H1 (cell line): ENCODE measurements at regions not wholly inside any gene's neighbourhood (a gene's known extent, or its start where the extent isn't known, plus 50 kb on each side); places are given as distances from the start of the nearest gene placed in this dataset.

Experiments
- CTCF ChIA-PET: fragments of 300-600 bp; sonication (Branson Sonifier 250); formaldehyde crosslinking; loops from one replicate; lab custom pipeline; 2021; ENCODE audit not compliant: partially characterized antibody; lab: Charles Lee
- POLR2A ChIA-PET: fragments of 300-600 bp; sonication (Branson Sonifier 250); formaldehyde crosslinking; loops from one replicate; lab custom pipeline; 2021; ENCODE audit warnings: inconsistent platforms; ENCODE audit not compliant: partially characterized antibody; lab: Charles Lee
- DNase-seq, 2 experiments: peaks; one replicate each; pipeline versions ENCODE4 v3.0.0 to v3.0.0-alpha.2; 2010 to 2022; ENCODE audit warnings: low spot score in 2 of 2, low read depth in 1 of 2, mixed read lengths in 1 of 2
- FAIRE-seq: peaks from 2 replicates; lab custom pipeline; 2011; peaks lifted over from hg19 to GRCh38; lab: Jason Lieb, UNC
- H2AFZ ChIP-seq: 2 replicates; pipeline ENCODE4 v1.8.1; 2012; ENCODE audit warnings: low read length, inconsistent platforms
- H2AK5ac ChIP-seq: 2 replicates; pipeline ENCODE4 v1.6.1; 2013; ENCODE audit warnings: low read depth, low read length
- H2BK120ac ChIP-seq: replicated peaks from 2 replicates; pipeline ENCODE3; 2013; ENCODE audit warnings: low read depth, low read length, inconsistent platforms
- H2BK12ac ChIP-seq: 2 replicates; pipeline ENCODE4 v1.6.1; 2013; ENCODE audit warnings: low read depth, low read length
- H2BK15ac ChIP-seq: 2 replicates; pipeline ENCODE4 v1.6.1; 2013; ENCODE audit warnings: low read length
- H2BK20ac ChIP-seq: 2 replicates; pipeline ENCODE4 v1.6.1; 2013; ENCODE audit warnings: low read length
- H2BK5ac ChIP-seq: 2 replicates; pipeline ENCODE4 v1.6.1; 2013; ENCODE audit warnings: low read depth, low read length
- H3K14ac ChIP-seq: 2 replicates; pipeline ENCODE4 v1.6.1; 2013; ENCODE audit warnings: inconsistent platforms; ENCODE audit not compliant: insufficient read length
- H3K18ac ChIP-seq: 2 replicates; pipeline ENCODE4 v1.6.1; 2013; ENCODE audit warnings: low read length; ENCODE audit errors: extremely low read depth
- H3K23ac ChIP-seq: 2 replicates; pipeline ENCODE4 v1.6.1; 2013; ENCODE audit warnings: inconsistent platforms; ENCODE audit not compliant: insufficient read length
- H3K23me2 ChIP-seq: 2 replicates; pipeline ENCODE4 v1.6.1; 2013; ENCODE audit warnings: low read depth, low read length
- H3K27ac ChIP-seq: 2 replicates; pipeline ENCODE4 v1.6.1; 2011; ENCODE audit warnings: low read depth, low read length, inconsistent platforms
- H3K27me3 ChIP-seq, 4 experiments: replicated peaks in 1 of 4; 1 replicate in 1 of 4; 2 replicates in 3 of 4; pipeline versions ENCODE4 v1.6.1 to v1.8.1; 2011 to 2013; ENCODE audit warnings: low read length in 3 of 4, mild to moderate bottlenecking in 3 of 4, inconsistent platforms in 2 of 4, mixed read lengths in 2 of 4, moderate library complexity in 1 of 4; ENCODE audit not compliant: control insufficient read depth in 3 of 4, insufficient read depth in 3 of 4; ENCODE audit errors: extremely low read depth in 1 of 4
- H3K36me3 ChIP-seq, 4 experiments: 2 replicates each; pipeline versions ENCODE4 v1.6.1 to v1.8.1; 2011 to 2013; ENCODE audit warnings: mild to moderate bottlenecking in 4 of 4, low read length in 3 of 4, moderate library complexity in 2 of 4, control low read depth in 1 of 4, inconsistent platforms in 1 of 4; ENCODE audit not compliant: insufficient read depth in 4 of 4, control insufficient read depth in 2 of 4
- H3K4ac ChIP-seq: replicated peaks from 2 replicates; pipeline ENCODE3; 2013; ENCODE audit warnings: low read length, low read depth, mixed read lengths, inconsistent platforms; ENCODE audit not compliant: insufficient read length
- H3K4me1 ChIP-seq, 4 experiments: replicated peaks in 1 of 4; 1 replicate in 1 of 4; 2 replicates in 3 of 4; pipeline versions ENCODE4 v1.6.1 to v1.8.1; 2011 to 2013; ENCODE audit warnings: low read length in 3 of 4, inconsistent platforms in 2 of 4, mixed read lengths in 1 of 4; ENCODE audit not compliant: insufficient read depth in 4 of 4, control insufficient read depth in 3 of 4
- H3K4me2 ChIP-seq, 2 experiments: 2 replicates each; pipeline versions ENCODE4 v1.6.1 to v1.8.1; 2011 to 2013; ENCODE audit warnings: low read depth in 2 of 2, low read length in 2 of 2, control low read depth in 1 of 2, inconsistent platforms in 1 of 2, mild to moderate bottlenecking in 1 of 2; ENCODE audit not compliant: insufficient read depth in 1 of 2
- H3K4me3 ChIP-seq, 4 experiments: fragments of 200-600, 300-600 bp in 1 of 4; sonication (generic), shearing (Covaris generic), sonication (Bioruptor Twin) in 1 of 4; 2 replicates each; pipeline versions ENCODE4 v1.5.1 to v1.8.1; 2011 to 2016; ENCODE audit warnings: low read length in 4 of 4, low read depth in 3 of 4, control low read depth in 2 of 4, inconsistent platforms in 2 of 4, mild to moderate bottlenecking in 2 of 4, mixed read lengths in 1 of 4, moderate library complexity in 1 of 4; ENCODE audit not compliant: insufficient read depth in 2 of 4; ENCODE audit errors: extremely low read depth in 1 of 4
- H3K56ac ChIP-seq: replicated peaks from 2 replicates; pipeline ENCODE3; 2013; ENCODE audit warnings: low read depth, mild to moderate bottlenecking, mixed read lengths, low read length, inconsistent platforms; ENCODE audit not compliant: insufficient read length
- H3K79me1 ChIP-seq: 2 replicates; pipeline ENCODE4 v1.6.1; 2013; ENCODE audit warnings: low read depth, low read length, control low read depth
- H3K79me2 ChIP-seq, 2 experiments: 2 replicates each; pipeline versions ENCODE4 v1.6.1 to v1.8.1; 2012 to 2013; ENCODE audit warnings: low read length in 2 of 2, mild to moderate bottlenecking in 2 of 2, inconsistent platforms in 1 of 2; ENCODE audit not compliant: insufficient read depth in 2 of 2, control insufficient read depth in 1 of 2
- H3K9ac ChIP-seq, 4 experiments: replicated peaks in 1 of 4; 1 replicate in 1 of 4; 2 replicates in 3 of 4; pipeline versions ENCODE4 v1.6.1 to v1.8.1; 2011 to 2013; ENCODE audit warnings: low read depth in 3 of 4, low read length in 3 of 4, control low read depth in 2 of 4, mild to moderate bottlenecking in 2 of 4, moderate library complexity in 2 of 4, inconsistent platforms in 1 of 4; ENCODE audit errors: extremely low read depth in 1 of 4
- H3K9me3 ChIP-seq, 2 experiments: 2 replicates each; pipeline versions ENCODE4 v1.6.1 to v1.8.1; 2012 to 2013; ENCODE audit warnings: mild to moderate bottlenecking in 2 of 2, moderate library complexity in 2 of 2, control low read depth in 1 of 2, inconsistent platforms in 1 of 2, low read depth in 1 of 2, low read length in 1 of 2, mixed read lengths in 1 of 2; ENCODE audit not compliant: insufficient read depth in 2 of 2
- H4K20me1 ChIP-seq, 2 experiments: replicated peaks in 1 of 2; 2 replicates each; pipeline versions ENCODE3 to v1.8.1; 2011 to 2013; ENCODE audit warnings: inconsistent platforms in 2 of 2, low read length in 2 of 2, mild to moderate bottlenecking in 1 of 2; ENCODE audit not compliant: insufficient read depth in 2 of 2, control insufficient read depth in 1 of 2
- H4K5ac ChIP-seq: 2 replicates; pipeline ENCODE4 v1.6.1; 2013; ENCODE audit warnings: low read length, low read depth, mixed read lengths, inconsistent platforms; ENCODE audit not compliant: insufficient read length
- H4K8ac ChIP-seq: 2 replicates; pipeline ENCODE4 v1.8.0; 2013; ENCODE audit warnings: mild to moderate bottlenecking, moderate library complexity, low read length, inconsistent platforms; ENCODE audit not compliant: insufficient read depth; ENCODE audit errors: extremely low read depth
- H4K91ac ChIP-seq: replicated peaks from 2 replicates; pipeline ENCODE3; 2013; ENCODE audit warnings: low read length, mixed read lengths, inconsistent platforms; ENCODE audit not compliant: insufficient read length
- CEBPB ChIP-seq: IDR thresholded peaks from 2 replicates; pipeline ENCODE4 v1.6.1; 2012; ENCODE audit warnings: low read depth, low read length
- POLR2A ChIP-seq, 2 experiments: IDR thresholded peaks; 1 replicate in 1 of 2; 2 replicates in 1 of 2; pipeline ENCODE4 v1.6.1; 2011; ENCODE audit warnings: low read depth in 2 of 2, low read length in 2 of 2, mild to moderate bottlenecking in 2 of 2; ENCODE audit errors: control extremely low read depth in 1 of 2
- WGBS, 2 experiments: shearing (Covaris generic) in 1 of 2; methylation state at CpG; one replicate each; pipeline versions ENCODE4 v1.1.6 to v1.1.7; 2013 to 2015; ENCODE audit warnings: low lambda C conversion rate in 2 of 2, mixed read lengths in 2 of 2, inconsistent platforms in 1 of 2, low coverage in 1 of 2, missing lambda C conversion rate in 1 of 2; ENCODE audit not compliant: insufficient replicate concordance in 2 of 2, insufficient coverage in 1 of 2, insufficient read length in 1 of 2; ENCODE audit errors: extremely low coverage in 1 of 2, missing lambda C conversion rate in 1 of 2; 5-methylcytosine and 5-hydroxymethylcytosine counted together

DNA sequence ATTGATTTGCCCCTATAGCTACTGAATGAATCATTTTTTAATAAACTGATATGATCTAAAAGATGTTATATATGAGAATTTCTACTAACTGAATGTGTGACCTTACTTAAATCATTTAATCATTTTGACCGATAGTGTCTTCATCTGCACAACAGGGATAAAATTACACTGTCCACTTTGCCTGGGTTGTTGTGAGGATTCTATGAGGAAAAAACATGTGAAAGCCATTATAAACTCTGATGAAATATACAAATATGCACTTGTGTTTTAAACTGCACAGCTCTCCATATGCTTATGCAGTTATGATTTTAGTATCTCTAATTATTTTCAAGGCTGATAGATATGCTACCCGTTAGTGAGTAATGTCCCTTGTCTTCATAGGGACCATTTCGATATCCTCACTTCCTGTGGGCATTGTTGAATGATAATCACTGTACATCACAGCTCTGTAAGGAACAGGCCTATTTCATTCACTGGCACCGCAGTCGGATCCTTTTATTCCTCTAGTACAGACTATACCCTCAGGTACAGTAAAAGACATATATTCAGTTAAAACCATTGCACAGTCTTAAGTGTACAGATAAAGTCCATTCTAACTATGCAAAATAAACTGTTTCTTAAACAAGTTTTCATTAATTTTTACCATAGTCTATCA lies 88.7 kb upstream of the RAP1B start:
- 94% methylated on average over 5 of the region's 5 CpGs; no CpG with 5 or more reads in 1 of the 2 experiments for WGBS, 2 experiments
- Histone ChIP-seq H4K91ac (no peak overlapping the region), H2BK12ac (no peak overlapping the region), H2BK15ac (no peak overlapping the region), H3K4me2 (no peak overlapping the region), H2AFZ (no peak overlapping the region), H3K36me3 (no peaks in the 10 kb centered on the region), H4K20me1 (no peaks in the 10 kb centered on the region), H3K9ac (no peak overlapping the region), H3K27me3 (no peaks in the 10 kb centered on the region), H3K4me1 (no peaks in the 10 kb centered on the region), H2BK5ac (no peak overlapping the region), H3K4ac (no peak overlapping the region), H3K23ac (no peak overlapping the region), H2BK20ac (no peak overlapping the region), H3K9me3 (peaks cover 6 to 10% of the 10 kb centered on the region in 2 experiments; a peak in 2 of 4 replicates), H3K79me1 (no peaks in the 10 kb centered on the region), H3K23me2 (peaks cover 3% of the 10 kb centered on the region; the same call in 1 of the 2 replicates), H2BK120ac (no peak overlapping the region), H3K56ac (no peak overlapping the region), H4K5ac (no peak overlapping the region), H3K4me3 (no peak overlapping the region), H3K14ac (no peak overlapping the region), H4K8ac (no peak overlapping the region), H2AK5ac (no peak overlapping the region), H3K18ac (no peak overlapping the region), H3K79me2 (no peaks in the 10 kb centered on the region), H3K27ac (no peak overlapping the region)
- no peak for FAIRE-seq
- DNase-seq, result no peak
- POLR2A ChIA-PET, result no interaction called here
- CTCF ChIA-PET, result no interaction called here
- no peak for TF ChIP-seq CEBPB
- no peak for TF ChIP-seq POLR2A (IDR thresholded peaks at IDR 0.05; ENCODE audit: control extremely low read depth in 1 of 2, low read depth in 2 of 2, low read length in 2 of 2)
